ENCODE measurements at regions not wholly inside any gene's neighbourhood (a gene's known extent, or its start where the extent isn't known, plus 50 kb on each side); places are given as distances from the start of the nearest gene placed in this dataset.

DNA sequence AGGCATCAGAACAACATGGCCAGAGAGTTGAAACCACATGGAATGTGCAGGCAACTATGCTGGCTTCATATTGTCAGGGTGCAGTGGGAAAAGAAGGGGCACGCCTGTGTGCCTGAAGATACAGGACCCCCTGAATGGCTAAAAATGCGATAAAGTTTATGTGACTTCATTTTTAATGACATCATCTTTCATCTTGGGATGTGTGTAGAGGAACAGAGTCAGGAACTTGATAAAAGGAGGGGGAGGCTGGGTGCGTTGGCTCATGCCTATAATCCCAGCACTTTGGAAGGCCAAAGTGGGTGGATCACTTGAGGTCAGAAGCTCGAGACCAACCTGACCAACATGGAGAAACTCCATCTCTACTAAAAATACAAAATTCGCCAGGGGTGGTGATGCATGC lies 872.6 kb downstream of the TDRD15 start:
- Histone ChIP-seq H3K4me3 (ENCODE audit: low read depth in 2 of 2, low read length in 2 of 2) (no peak overlapping the region), H3K27ac (ENCODE audit: low read length) (no peak overlapping the region), H3K9me3 (ENCODE audit: control insufficient read depth, insufficient read depth, low read depth, low read length) (no peaks in the 10 kb centered on the region; the same call in 1 of the 2 replicates), H3K4me1 (ENCODE audit: control insufficient read depth, insufficient read depth, low read length) (no peaks in the 10 kb centered on the region), H3K36me3 (ENCODE audit: control insufficient read depth, insufficient read depth, low read length) (no peaks in the 10 kb centered on the region), H3K27me3 (ENCODE audit: control insufficient read depth, insufficient read depth, low read length) (no peaks in the 10 kb centered on the region)
- no peak for DNase-seq (ENCODE audit: low read depth, low spot score)
- no peak for TF ChIP-seq POLR2AphosphoS5 (IDR thresholded peaks at IDR 0.05; ENCODE audit: low read depth, low read length)
- CTCF ChIA-PET: no interaction called here
- POLR2A ChIA-PET: no interaction called here
- intact Hi-C loops (cut with micrococcal nuclease; ENCODE audit: unreplicated experiment): no loop called here
- no peak for ATAC-seq
- no TSS peak for BruUV-seq (replicated peaks)
- in situ Hi-C loops (cut with HindIII; ENCODE audit: low pct_unique_long_range_greater_than_20kb, low sequenced_read_pairs): no loop called here

DNA sequence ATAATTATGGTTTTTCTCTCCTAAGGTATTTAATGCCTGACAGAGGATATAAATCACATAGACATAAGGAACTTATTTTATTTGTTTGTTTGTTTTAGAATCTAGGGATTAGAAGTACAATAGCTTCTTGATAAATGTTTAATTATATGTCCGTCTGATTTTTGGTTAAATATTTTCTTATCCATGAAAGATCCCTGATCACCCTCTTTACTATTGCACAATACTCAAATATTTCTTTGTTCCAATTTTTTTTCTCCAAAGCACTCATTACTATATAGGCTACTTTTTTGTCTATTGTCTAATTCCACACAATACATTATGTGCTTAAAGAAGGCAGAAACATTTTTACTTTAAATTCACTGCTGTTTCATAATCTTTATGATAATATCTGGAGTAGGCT lies 875.8 kb downstream of the TDRD15 start:
- CTCF ChIA-PET: no interaction called here
- Histone ChIP-seq H3K4me1 (ENCODE audit: control insufficient read depth, insufficient read depth, low read length) (no peaks in the 10 kb centered on the region), H3K36me3 (ENCODE audit: control insufficient read depth, insufficient read depth, low read length) (no peaks in the 10 kb centered on the region), H3K9me3 (ENCODE audit: control insufficient read depth, insufficient read depth, low read depth, low read length) (0 out of 2 replicates have a peak, but pooled peaks cover 3% of the 10 kb centered on the region), H3K4me3 (ENCODE audit: low read depth in 2 of 2, low read length in 2 of 2) (no peak overlapping the region), H3K27ac (ENCODE audit: low read length) (no peak overlapping the region), H3K27me3 (ENCODE audit: control insufficient read depth, insufficient read depth, low read length) (no peaks in the 10 kb centered on the region)
- intact Hi-C loops (cut with micrococcal nuclease; ENCODE audit: unreplicated experiment): no loop called here
- BruUV-seq (replicated peaks): no TSS peak
- DNase-seq (ENCODE audit: low read depth, low spot score) (no peak), ATAC-seq (no peak)
- in situ Hi-C loops (cut with HindIII; ENCODE audit: low pct_unique_long_range_greater_than_20kb, low sequenced_read_pairs): no loop called here
- TF ChIP-seq SIN3A (IDR thresholded peaks at IDR 0.05; ENCODE audit: borderline replicate concordance, insufficient read depth, low read depth, low read length): no peak
- TF ChIP-seq, protein P1, sequence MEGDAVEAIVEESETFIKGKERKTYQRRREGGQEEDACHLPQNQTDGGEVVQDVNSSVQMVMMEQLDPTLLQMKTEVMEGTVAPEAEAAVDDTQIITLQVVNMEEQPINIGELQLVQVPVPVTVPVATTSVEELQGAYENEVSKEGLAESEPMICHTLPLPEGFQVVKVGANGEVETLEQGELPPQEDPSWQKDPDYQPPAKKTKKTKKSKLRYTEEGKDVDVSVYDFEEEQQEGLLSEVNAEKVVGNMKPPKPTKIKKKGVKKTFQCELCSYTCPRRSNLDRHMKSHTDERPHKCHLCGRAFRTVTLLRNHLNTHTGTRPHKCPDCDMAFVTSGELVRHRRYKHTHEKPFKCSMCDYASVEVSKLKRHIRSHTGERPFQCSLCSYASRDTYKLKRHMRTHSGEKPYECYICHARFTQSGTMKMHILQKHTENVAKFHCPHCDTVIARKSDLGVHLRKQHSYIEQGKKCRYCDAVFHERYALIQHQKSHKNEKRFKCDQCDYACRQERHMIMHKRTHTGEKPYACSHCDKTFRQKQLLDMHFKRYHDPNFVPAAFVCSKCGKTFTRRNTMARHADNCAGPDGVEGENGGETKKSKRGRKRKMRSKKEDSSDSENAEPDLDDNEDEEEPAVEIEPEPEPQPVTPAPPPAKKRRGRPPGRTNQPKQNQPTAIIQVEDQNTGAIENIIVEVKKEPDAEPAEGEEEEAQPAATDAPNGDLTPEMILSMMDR (IDR thresholded peaks at IDR 0.05): no peak
- TF ChIP-seq TCF7L2 (IDR thresholded peaks at IDR 0.05; ENCODE audit: low read depth, low read length): no peak
- TF ChIP-seq POLR2AphosphoS5 (IDR thresholded peaks at IDR 0.05; ENCODE audit: low read depth, low read length): no peak
- TF ChIP-seq, protein P2, sequence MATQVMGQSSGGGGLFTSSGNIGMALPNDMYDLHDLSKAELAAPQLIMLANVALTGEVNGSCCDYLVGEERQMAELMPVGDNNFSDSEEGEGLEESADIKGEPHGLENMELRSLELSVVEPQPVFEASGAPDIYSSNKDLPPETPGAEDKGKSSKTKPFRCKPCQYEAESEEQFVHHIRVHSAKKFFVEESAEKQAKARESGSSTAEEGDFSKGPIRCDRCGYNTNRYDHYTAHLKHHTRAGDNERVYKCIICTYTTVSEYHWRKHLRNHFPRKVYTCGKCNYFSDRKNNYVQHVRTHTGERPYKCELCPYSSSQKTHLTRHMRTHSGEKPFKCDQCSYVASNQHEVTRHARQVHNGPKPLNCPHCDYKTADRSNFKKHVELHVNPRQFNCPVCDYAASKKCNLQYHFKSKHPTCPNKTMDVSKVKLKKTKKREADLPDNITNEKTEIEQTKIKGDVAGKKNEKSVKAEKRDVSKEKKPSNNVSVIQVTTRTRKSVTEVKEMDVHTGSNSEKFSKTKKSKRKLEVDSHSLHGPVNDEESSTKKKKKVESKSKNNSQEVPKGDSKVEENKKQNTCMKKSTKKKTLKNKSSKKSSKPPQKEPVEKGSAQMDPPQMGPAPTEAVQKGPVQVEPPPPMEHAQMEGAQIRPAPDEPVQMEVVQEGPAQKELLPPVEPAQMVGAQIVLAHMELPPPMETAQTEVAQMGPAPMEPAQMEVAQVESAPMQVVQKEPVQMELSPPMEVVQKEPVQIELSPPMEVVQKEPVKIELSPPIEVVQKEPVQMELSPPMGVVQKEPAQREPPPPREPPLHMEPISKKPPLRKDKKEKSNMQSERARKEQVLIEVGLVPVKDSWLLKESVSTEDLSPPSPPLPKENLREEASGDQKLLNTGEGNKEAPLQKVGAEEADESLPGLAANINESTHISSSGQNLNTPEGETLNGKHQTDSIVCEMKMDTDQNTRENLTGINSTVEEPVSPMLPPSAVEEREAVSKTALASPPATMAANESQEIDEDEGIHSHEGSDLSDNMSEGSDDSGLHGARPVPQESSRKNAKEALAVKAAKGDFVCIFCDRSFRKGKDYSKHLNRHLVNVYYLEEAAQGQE (IDR thresholded peaks at IDR 0.05; ENCODE audit: insufficient read depth in 1 of 2, low read depth in 2 of 2, low read length in 1 of 2): no peak
- POLR2A ChIA-PET: no interaction called here

DNA sequence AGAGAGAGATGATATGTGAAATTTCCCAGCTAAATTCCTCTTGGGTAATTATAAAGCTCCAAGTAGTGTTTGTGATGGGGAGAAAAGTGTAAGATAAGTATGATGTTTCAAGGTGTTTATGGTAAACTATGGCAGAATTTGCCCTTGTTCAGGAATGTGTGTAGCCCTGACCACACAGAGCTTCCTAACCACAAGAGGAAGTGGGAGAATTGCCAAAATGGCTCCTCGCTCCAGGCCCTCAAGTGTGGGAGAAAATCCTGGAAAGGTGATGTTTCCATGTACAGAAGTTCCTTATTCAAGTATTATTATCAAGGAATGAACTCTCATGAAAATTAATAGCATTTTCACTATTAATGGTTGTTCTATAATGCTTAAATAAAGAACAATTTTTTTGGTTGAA lies 878.3 kb downstream of the TDRD15 start:
- Histone ChIP-seq H3K36me3 (ENCODE audit: control insufficient read depth, insufficient read depth, low read length) (no peaks in the 10 kb centered on the region), H3K4me3 (ENCODE audit: low read depth in 2 of 2, low read length in 2 of 2) (no peak overlapping the region), H3K4me1 (ENCODE audit: control insufficient read depth, insufficient read depth, low read length) (no peaks in the 10 kb centered on the region), H3K9me3 (ENCODE audit: control insufficient read depth, insufficient read depth, low read depth, low read length) (0 out of 2 replicates have a peak, but pooled peaks cover 3% of the 10 kb centered on the region), H3K27me3 (ENCODE audit: control insufficient read depth, insufficient read depth, low read length) (no peaks in the 10 kb centered on the region), H3K27ac (ENCODE audit: low read length) (no peak overlapping the region)
- DNase-seq (ENCODE audit: low read depth, low spot score): no peak
- in situ Hi-C loops (cut with HindIII; ENCODE audit: low pct_unique_long_range_greater_than_20kb, low sequenced_read_pairs): no loop called here
- no peak for ATAC-seq
- TF ChIP-seq TCF7L2 (IDR thresholded peaks at IDR 0.05; ENCODE audit: low read depth, low read length): no peak
- TF ChIP-seq SIN3A (IDR thresholded peaks at IDR 0.05; ENCODE audit: borderline replicate concordance, insufficient read depth, low read depth, low read length): no peak
- TF ChIP-seq, protein P2 (IDR thresholded peaks at IDR 0.05; ENCODE audit: insufficient read depth in 1 of 2, low read depth in 2 of 2, low read length in 1 of 2): no peak
- TF ChIP-seq POLR2AphosphoS5 (IDR thresholded peaks at IDR 0.05; ENCODE audit: low read depth, low read length): no peak
- TF ChIP-seq, protein P1 (IDR thresholded peaks at IDR 0.05): no peak
- POLR2A ChIA-PET: no interaction called here
- CTCF ChIA-PET: no interaction called here
- no TSS peak for BruUV-seq (replicated peaks)
- intact Hi-C loops (cut with micrococcal nuclease; ENCODE audit: unreplicated experiment): no loop called here

Data from Panc1 (cell line).